ENCODE measurements at regions not wholly inside any gene's neighbourhood (a gene's known extent, or its start where the extent isn't known, plus 50 kb on each side); places are given as distances from the start of the nearest gene placed in this dataset.

DNA sequence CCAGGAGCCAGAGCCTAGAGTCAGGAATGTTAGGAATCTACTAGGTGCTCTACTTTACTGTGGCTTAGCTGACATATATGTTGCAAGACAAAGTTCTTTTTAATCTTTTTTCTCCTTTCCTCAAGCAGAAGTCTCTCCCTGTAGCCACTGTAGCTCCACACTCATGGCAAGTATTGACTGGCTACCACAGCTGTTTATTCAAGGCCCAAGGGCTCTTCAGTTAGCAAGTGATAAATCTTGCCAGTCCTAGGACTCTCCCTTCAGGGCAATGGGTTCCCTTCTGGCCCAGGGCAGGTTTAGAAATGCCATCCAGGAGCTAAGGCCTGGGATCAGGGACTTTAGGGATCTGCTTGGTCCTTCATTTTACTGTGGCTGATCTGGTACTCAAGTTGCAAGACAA lies 82.0 kb upstream of the TNFRSF21 start:
- TF ChIP-seq, protein P1, sequence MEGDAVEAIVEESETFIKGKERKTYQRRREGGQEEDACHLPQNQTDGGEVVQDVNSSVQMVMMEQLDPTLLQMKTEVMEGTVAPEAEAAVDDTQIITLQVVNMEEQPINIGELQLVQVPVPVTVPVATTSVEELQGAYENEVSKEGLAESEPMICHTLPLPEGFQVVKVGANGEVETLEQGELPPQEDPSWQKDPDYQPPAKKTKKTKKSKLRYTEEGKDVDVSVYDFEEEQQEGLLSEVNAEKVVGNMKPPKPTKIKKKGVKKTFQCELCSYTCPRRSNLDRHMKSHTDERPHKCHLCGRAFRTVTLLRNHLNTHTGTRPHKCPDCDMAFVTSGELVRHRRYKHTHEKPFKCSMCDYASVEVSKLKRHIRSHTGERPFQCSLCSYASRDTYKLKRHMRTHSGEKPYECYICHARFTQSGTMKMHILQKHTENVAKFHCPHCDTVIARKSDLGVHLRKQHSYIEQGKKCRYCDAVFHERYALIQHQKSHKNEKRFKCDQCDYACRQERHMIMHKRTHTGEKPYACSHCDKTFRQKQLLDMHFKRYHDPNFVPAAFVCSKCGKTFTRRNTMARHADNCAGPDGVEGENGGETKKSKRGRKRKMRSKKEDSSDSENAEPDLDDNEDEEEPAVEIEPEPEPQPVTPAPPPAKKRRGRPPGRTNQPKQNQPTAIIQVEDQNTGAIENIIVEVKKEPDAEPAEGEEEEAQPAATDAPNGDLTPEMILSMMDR (IDR thresholded peaks at IDR 0.05; ENCODE audit: borderline replicate concordance, insufficient read depth, low read depth, low read length), result no peak
- no peak overlapping the region for H3K4me3 ChIP-seq (ENCODE audit: low read depth, low read length)

DNA sequence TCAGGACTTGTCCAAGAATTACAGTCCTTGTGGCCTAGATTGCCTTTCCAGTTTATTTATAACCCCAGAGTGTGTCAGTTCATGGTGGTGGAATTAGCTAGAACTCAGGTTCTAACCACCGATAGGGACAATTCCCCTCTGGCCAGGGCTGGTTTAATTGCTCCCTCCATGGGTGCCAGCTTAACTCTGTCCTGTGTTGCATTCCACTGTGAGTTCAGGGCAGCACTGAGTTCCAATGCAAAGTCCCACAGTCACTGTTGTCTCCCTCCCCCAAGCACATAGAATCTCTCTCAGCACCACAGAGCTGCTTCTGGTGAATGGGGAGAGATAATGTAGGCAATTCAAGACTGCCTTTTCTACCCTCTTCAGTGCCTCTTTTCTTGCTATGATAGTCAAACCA lies 82.5 kb upstream of the TNFRSF21 start:
- H3K4me3 ChIP-seq (ENCODE audit: low read depth, low read length), result no peak overlapping the region
- TF ChIP-seq, protein P1 (IDR thresholded peaks at IDR 0.05; ENCODE audit: borderline replicate concordance, insufficient read depth, low read depth, low read length), result no peak

DNA sequence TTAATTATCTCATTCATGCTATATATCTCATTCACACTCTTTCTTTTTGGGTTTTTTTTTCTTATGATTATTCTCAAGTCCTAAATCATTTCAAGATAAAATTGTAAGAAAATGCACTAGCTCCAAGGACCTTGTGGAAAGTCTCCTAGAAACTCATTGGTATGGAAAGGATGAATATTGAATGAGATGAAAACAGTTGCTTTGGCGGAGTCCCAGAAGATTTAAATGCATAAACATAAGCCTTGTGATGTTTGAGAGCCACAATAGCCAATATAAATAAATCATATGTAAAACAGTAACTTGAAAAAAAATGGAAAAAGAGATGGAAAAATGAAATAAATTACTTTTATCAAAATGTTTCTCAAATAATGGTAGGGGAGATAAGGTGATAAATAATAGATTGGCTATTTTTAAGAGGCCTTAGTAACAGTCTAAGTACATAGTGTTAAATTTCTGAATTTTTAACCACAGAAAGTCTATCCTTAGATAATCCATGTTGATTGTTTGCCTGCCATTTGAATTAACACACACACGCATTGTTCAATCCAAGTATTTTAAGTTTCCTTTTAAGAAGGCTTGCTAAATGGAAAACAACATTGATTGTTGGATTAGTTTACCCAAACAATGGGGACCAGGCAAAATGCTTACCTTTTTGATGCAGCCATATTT lies 81.1 kb upstream of the CD2AP start:
- H3K4me3 ChIP-seq (ENCODE audit: low read depth, low read length), result no peak overlapping the region
- TF ChIP-seq, protein P1 (IDR thresholded peaks at IDR 0.05; ENCODE audit: borderline replicate concordance, insufficient read depth, low read depth, low read length), result no peak

DNA sequence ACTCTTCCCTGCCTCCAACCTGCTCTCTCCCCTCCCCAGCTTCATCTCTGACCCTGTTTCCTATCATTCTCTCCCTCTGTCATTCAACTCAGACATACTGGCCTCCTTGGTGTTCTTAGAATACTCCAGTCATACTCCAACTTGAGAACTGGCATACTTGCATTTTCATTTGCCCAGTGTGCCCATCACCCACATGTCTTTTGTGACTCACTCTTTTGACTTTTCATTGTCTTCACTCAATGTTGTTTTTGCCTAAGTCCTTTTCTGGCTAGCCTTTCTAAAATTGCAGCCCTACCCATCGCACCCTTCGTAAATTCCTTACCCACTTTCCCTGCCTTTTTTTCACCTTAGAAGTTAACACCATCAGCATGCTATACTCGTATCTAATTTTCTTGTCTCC lies 77.0 kb upstream of the CD2AP start:
- no peak overlapping the region for H3K4me3 ChIP-seq (ENCODE audit: low read depth, low read length)
- TF ChIP-seq, protein P1 (IDR thresholded peaks at IDR 0.05; ENCODE audit: borderline replicate concordance, insufficient read depth, low read depth, low read length), result no peak

DNA sequence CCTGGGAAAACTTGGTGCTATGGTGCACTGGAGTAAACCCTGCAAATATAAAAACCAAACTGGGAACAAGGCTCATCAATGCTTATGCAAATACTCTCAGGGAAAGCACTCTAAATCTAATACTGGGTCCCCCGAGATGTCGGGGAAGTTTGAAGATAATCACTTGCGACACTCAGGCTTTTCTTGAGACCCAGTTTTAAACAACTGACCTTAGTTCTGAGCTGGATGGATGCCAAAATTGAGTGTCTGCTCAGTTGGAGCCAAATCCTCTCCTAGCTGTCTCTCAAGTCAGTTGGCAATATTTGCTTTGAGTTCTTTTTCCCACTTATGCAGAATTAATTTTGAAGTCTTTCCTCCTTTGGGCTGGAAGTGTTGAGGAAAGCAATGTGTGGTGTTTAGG lies 75.5 kb upstream of the CD2AP start:
- H3K4me3 ChIP-seq (ENCODE audit: low read depth, low read length), result no peak overlapping the region
- TF ChIP-seq, protein P1 (IDR thresholded peaks at IDR 0.05; ENCODE audit: borderline replicate concordance, insufficient read depth, low read depth, low read length), result no peak

DNA sequence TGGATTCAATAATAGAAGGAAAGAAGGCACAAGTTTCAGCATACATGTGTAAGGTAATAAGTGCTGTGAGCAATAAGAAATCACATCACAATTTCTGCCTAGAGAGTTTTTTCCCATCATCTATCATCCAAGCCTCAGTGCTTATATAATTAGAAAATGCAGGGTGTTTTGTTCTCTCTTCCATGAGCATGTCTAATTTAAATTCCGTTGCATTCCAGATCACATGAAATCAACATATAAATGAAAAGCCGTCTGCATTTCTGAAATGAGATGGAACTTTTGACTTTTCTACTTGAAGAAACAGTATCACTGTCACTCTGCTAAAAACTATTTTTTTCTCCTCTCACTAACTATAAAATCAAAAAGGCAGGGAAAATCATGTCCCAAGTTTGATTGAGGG lies 74.5 kb upstream of the CD2AP start:
- no peak overlapping the region for H3K4me3 ChIP-seq (ENCODE audit: low read depth, low read length)
- TF ChIP-seq, protein P1 (IDR thresholded peaks at IDR 0.05; ENCODE audit: borderline replicate concordance, insufficient read depth, low read depth, low read length), result no peak

DNA sequence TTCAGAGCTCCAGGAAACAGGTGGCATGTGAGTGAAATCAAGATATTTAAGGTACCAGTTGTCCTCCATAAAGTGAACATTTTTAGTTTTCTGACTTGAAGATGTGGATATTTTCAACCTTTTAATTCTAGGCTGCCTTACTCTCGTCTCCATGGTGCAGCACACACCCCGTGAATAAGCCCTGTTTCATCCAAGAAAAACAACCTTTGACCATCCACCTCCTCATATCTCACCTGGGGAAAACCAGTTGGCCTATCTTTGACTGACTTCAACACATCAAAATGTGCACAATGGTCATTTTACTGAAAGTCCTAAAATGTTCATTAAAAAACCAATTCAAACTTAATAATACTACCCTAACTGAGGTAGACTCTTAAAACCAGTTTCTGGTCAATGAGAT lies 73.8 kb upstream of the CD2AP start:
- H3K4me3 ChIP-seq (ENCODE audit: low read depth, low read length), result no peak overlapping the region
- TF ChIP-seq, protein P1 (IDR thresholded peaks at IDR 0.05; ENCODE audit: borderline replicate concordance, insufficient read depth, low read depth, low read length), result no peak

All from GM12875 (cell line).